Mesenchymal stem cell (in vitro differentiated cells and primary cell): ENCODE measurements at regions not wholly inside any gene's neighbourhood (a gene's known extent, or its start where the extent isn't known, plus 50 kb on each side); places are given as distances from the start of the nearest gene placed in this dataset.
"Not testable (repeated sequence)": the region's sequence is repeated elsewhere in the genome, so short reads cannot be mapped to it uniquely, and the experiment has no call there.

Experiments
- DNase-seq: peaks from one replicate; pipeline ENCODE4 v3.0.0-alpha.2; 2013
- H2AFZ ChIP-seq: one replicate; pipeline ENCODE4 v1.6.1; 2013; ENCODE audit warnings: low read depth, mild to moderate bottlenecking, control low read depth, inconsistent platforms, low read length, moderate library complexity
- H2AK5ac ChIP-seq: 2 replicates; pipeline ENCODE4 v1.6.1; 2013; ENCODE audit warnings: low read length, moderate library complexity, mild to moderate bottlenecking, inconsistent platforms; ENCODE audit not compliant: severe bottlenecking
- H2BK120ac ChIP-seq: one replicate; pipeline ENCODE4 v1.6.1; 2013; ENCODE audit warnings: low read depth, mild to moderate bottlenecking, inconsistent platforms, low read length, moderate library complexity
- H2BK12ac ChIP-seq, 2 experiments: one replicate each; pipeline ENCODE4 v1.6.1; 2013; ENCODE audit warnings: inconsistent platforms in 2 of 2, low read length in 2 of 2, mild to moderate bottlenecking in 2 of 2, moderate library complexity in 2 of 2, control low read depth in 1 of 2
- H2BK15ac ChIP-seq: one replicate; pipeline ENCODE4 v1.6.1; 2013; ENCODE audit warnings: mild to moderate bottlenecking, low read depth, inconsistent platforms; ENCODE audit not compliant: poor library complexity, severe bottlenecking
- H2BK5ac ChIP-seq: 2 replicates; pipeline ENCODE4 v1.6.1; 2013; ENCODE audit warnings: low read depth, mild to moderate bottlenecking, low read length, control low read depth, inconsistent platforms; ENCODE audit not compliant: poor library complexity, severe bottlenecking
- H3K14ac ChIP-seq, 2 experiments: one replicate each; pipeline ENCODE4 v1.6.1; 2013; ENCODE audit warnings: inconsistent platforms in 2 of 2, low read length in 2 of 2, control low read depth in 1 of 2, mild to moderate bottlenecking in 1 of 2, moderate library complexity in 1 of 2
- H3K18ac ChIP-seq, 2 experiments: one replicate each; pipeline ENCODE4 v1.6.1; 2013; ENCODE audit warnings: inconsistent platforms in 2 of 2, low read length in 2 of 2, control low read depth in 1 of 2, low read depth in 1 of 2, mild to moderate bottlenecking in 1 of 2
- H3K23ac ChIP-seq, 2 experiments: one replicate each; pipeline ENCODE4 v1.6.1; 2013; ENCODE audit warnings: inconsistent platforms in 2 of 2, low read length in 2 of 2, mild to moderate bottlenecking in 2 of 2, moderate library complexity in 2 of 2, control low read depth in 1 of 2
- H3K27ac ChIP-seq: 2 replicates; pipeline ENCODE4 v1.5.1; 2013; ENCODE audit warnings: mild to moderate bottlenecking, moderate library complexity, low read length, control low read depth, inconsistent platforms; ENCODE audit not compliant: poor library complexity, severe bottlenecking
- H3K27me3 ChIP-seq, 2 experiments: 2 replicates each; pipeline versions ENCODE4 v1.6.1 to v1.7.0; 2013; ENCODE audit warnings: low read length in 2 of 2, mild to moderate bottlenecking in 2 of 2, moderate library complexity in 2 of 2, control low read depth in 1 of 2, inconsistent platforms in 1 of 2; ENCODE audit not compliant: control insufficient read depth in 1 of 2, insufficient read depth in 1 of 2
- H3K36me3 ChIP-seq, 2 experiments: 2 replicates each; pipeline versions ENCODE4 v1.6.1 to v1.7.0; 2013; ENCODE audit warnings: low read length in 2 of 2, control low read depth in 1 of 2, inconsistent platforms in 1 of 2, low read depth in 1 of 2, mild to moderate bottlenecking in 1 of 2; ENCODE audit not compliant: insufficient read depth in 2 of 2, control insufficient read depth in 1 of 2
- H3K4ac ChIP-seq, 2 experiments: one replicate each; pipeline ENCODE4 v1.6.1; 2013; ENCODE audit warnings: inconsistent platforms in 2 of 2, low read length in 2 of 2, mild to moderate bottlenecking in 2 of 2, moderate library complexity in 2 of 2, control low read depth in 1 of 2, low read depth in 1 of 2
- H3K4me1 ChIP-seq: 2 replicates; pipeline ENCODE4 v1.6.1; 2013; ENCODE audit warnings: low read depth, low read length, control low read depth; ENCODE audit not compliant: control insufficient read depth, insufficient read depth
- H3K4me2 ChIP-seq: 2 replicates; pipeline ENCODE4 v1.6.1; 2013; ENCODE audit warnings: low read length, mild to moderate bottlenecking, inconsistent platforms; ENCODE audit not compliant: poor library complexity, severe bottlenecking
- H3K4me3 ChIP-seq, 2 experiments: 2 replicates each; pipeline versions ENCODE4 v1.5.1 to v1.7.0; 2013; ENCODE audit warnings: low read length in 2 of 2, mild to moderate bottlenecking in 2 of 2, control low read depth in 1 of 2, low read depth in 1 of 2; ENCODE audit not compliant: insufficient read depth in 1 of 2
- H3K79me1 ChIP-seq: replicated peaks from 2 replicates; pipeline ENCODE4 v1.6.1; 2013; ENCODE audit warnings: mild to moderate bottlenecking, control low read depth, low read length, inconsistent platforms; ENCODE audit not compliant: poor library complexity, severe bottlenecking
- H3K9ac ChIP-seq: 2 replicates; pipeline ENCODE4 v1.7.0; 2013; ENCODE audit warnings: mild to moderate bottlenecking, low read length, moderate library complexity
- H3K9me3 ChIP-seq: 2 replicates; pipeline ENCODE4 v1.7.0; 2013; ENCODE audit warnings: mild to moderate bottlenecking, low read length; ENCODE audit not compliant: control insufficient read depth
- H4K8ac ChIP-seq: one replicate; pipeline ENCODE4 v1.6.1; 2013; ENCODE audit warnings: inconsistent platforms, mild to moderate bottlenecking, low read length, moderate library complexity
- H4K91ac ChIP-seq: one replicate; pipeline ENCODE4 v1.6.1; 2013; ENCODE audit warnings: mild to moderate bottlenecking, low read length, inconsistent platforms
- WGBS: methylation state at CpG from one replicate; pipeline ENCODE4 v1.1.7; 2013; ENCODE audit warnings: mixed read lengths; 5-methylcytosine and 5-hydroxymethylcytosine counted together

DNA sequence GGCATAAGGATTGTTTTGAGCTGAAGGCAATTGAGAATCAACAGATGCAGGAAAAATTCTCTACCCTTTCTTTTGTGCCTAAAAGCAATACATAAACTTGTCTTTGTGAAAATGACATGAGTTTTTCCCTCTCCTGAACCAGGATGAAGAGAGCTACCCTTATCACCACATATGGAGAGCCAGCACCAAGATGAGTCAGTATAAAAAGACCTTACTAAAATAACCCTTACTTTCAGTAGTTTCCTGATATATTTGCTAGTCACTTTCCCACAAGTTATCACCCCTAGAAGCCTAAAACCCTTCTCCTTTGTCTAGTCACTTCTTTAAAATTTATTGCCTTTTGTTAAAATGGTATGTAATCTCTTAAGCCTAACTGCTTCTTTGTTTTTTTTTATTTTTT, 61.9 kb upstream of the ANKRD10 start:
- Histone ChIP-seq H3K27ac (no peak overlapping the region), H3K36me3 (no peaks in the 10 kb centered on the region), H2BK5ac (no peak overlapping the region), H4K91ac (no peak overlapping the region), H3K4me2 (no peak overlapping the region), H3K4ac (no peak overlapping the region), H2AK5ac (no peak overlapping the region), H3K4me1 (no peaks in the 10 kb centered on the region), H3K27me3 (no peaks in the 10 kb centered on the region), H3K9ac (no peak overlapping the region), H2BK120ac (no peak overlapping the region), H3K23ac (no peak overlapping the region), H3K4me3 (no peak overlapping the region), H2BK15ac (no peak overlapping the region), H2BK12ac (no peak overlapping the region), H3K9me3 (peaks cover 15% of the 10 kb centered on the region), H4K8ac (no peak overlapping the region), H3K14ac (no peak overlapping the region), H3K18ac (no peak overlapping the region), H3K79me1 (no peaks in the 10 kb centered on the region), H2AFZ (no peak overlapping the region)
- no peak for DNase-seq

DNA sequence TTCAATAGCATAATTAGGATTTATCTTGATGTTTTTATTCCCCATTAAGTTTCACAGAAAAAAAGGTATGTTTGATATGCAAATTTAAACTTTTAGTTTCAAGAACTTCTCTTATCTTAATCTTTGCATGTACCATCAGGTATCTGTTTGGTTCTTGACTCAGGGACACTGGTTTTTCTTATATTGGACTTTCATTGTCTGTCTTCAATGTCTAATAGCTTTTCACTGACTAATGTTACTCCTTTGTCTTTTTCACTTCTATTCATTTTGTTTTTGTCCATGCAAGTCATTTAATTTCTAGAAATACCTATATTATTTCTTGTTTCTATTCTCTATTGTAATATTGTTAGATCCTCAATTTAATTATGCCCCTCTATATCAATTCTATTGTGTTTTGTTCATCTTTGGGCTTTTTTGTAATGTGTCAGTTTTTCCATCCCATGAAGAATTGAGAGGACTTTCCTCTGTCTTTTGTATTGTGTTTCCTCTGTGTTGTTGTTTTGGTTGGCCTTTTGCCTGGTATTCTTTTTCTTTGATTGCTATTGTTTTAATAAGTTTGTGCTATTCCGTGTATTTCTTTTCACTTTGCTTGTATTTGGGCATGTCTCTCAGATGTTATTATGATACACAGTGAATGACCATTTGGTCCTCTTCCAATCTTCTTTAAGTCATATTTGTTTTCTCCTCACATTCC, 58.3 kb upstream of the ANKRD10 start:
- Histone ChIP-seq H3K4me1 (no peaks in the 10 kb centered on the region), H3K9me3 (peaks cover 15% of the 10 kb centered on the region), H3K9ac (no peak overlapping the region), H3K4me2 (no peak overlapping the region), H3K27ac (no peak overlapping the region), H3K23ac (no peak overlapping the region), H3K4me3 (no peak overlapping the region), H3K27me3 (no peaks in the 10 kb centered on the region), H2BK120ac (no peak overlapping the region), H2AFZ (no peak overlapping the region), H3K18ac (no peak overlapping the region), H2BK15ac (no peak overlapping the region), H3K14ac (no peak overlapping the region), H3K36me3 (no peaks in the 10 kb centered on the region), H3K4ac (no peak overlapping the region), H3K79me1 (no peaks in the 10 kb centered on the region), H4K8ac (no peak overlapping the region), H2BK5ac (no peak overlapping the region), H4K91ac (no peak overlapping the region), H2AK5ac (no peak overlapping the region), H2BK12ac (no peak overlapping the region)
- WGBS = no CpG with 5 or more reads among the region's 1 CpG
- DNase-seq = no peak

DNA sequence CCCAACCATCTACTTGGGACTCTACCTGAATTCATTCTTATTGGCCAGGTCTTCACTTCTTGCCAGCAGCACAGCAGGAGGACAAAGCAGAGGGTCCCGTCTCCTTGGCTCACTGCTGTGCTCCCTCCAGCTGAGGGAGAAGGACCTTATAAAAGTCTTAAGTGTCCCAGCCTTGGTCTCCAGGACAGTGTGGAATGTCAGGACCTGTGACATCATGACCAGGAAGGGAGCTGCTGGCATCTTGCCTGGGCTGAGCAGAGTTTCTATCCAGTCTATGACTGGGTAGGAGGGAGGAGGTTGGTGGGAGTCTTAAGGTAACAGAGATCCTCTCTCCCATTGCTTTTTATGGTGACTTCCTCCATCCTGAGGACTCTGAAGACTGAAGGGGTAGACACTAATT, 56.6 kb upstream of the ANKRD10 start:
- no peak overlapping the region for H3K9ac ChIP-seq
- no peak overlapping the region for H3K4me2 ChIP-seq
- no peak overlapping the region for H3K4me3 ChIP-seq
- H2BK15ac ChIP-seq = no peak overlapping the region
- H2BK5ac ChIP-seq = no peak overlapping the region
- H2BK12ac ChIP-seq = no peak overlapping the region
- H3K79me1 ChIP-seq = no peaks in the 10 kb centered on the region
- H4K8ac ChIP-seq = no peak overlapping the region
- H3K27me3 ChIP-seq = no peaks in the 10 kb centered on the region
- no peak overlapping the region for H3K14ac ChIP-seq
- no peak overlapping the region for H3K18ac ChIP-seq
- H3K23ac ChIP-seq = no peak overlapping the region
- H2AFZ ChIP-seq = no peak overlapping the region
- WGBS = 91% methylated on average over 1 of the region's 1 CpG
- no peak for DNase-seq
- H3K9me3 ChIP-seq = peaks cover 15% of the 10 kb centered on the region
- no peaks in the 10 kb centered on the region for H3K4me1 ChIP-seq
- no peak overlapping the region for H3K27ac ChIP-seq
- no peak overlapping the region for H2AK5ac ChIP-seq
- no peak overlapping the region for H4K91ac ChIP-seq
- no peak overlapping the region for H3K4ac ChIP-seq
- no peaks in the 10 kb centered on the region for H3K36me3 ChIP-seq
- H2BK120ac ChIP-seq = no peak overlapping the region

DNA sequence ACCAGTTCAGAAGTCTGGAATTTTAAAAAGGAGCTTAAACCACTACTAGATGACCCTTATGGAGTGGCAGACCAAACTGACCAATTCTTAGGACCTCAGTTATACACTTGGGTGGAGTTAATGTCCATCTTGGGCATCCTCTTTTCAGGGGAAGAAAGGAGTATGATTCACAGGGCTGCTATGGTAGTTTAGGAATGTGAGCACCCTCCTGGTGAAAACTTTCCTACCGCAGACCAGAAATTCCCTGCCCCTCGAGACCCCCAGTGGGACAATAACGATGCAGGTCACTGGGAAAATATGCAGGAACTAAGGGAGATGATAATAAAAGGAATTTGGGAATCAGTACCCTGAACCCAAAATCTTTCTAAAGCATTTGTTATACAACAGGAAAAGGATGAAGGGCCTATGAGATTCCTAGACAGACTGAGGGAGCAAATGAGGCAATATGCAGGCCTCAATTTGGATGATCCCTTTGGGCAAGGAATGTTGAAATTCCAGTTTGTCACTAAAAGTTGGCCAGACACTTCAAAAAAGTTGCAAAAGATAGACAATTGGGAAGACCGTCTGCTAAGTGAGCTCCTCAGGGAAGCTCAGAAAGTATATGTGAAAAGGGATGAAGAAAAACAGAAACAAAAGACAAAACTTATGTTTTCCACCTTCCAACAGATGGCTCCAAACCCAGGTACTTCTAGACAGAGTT, 52.4 kb upstream of the ANKRD10 start:
- not testable (repeated sequence) for H3K36me3 ChIP-seq, H3K14ac ChIP-seq, H3K23ac ChIP-seq, H2BK120ac ChIP-seq, H3K4me3 ChIP-seq, H2BK5ac ChIP-seq, H3K18ac ChIP-seq, H3K4me2 ChIP-seq, H3K9ac ChIP-seq, H3K4me1 ChIP-seq, H2AK5ac ChIP-seq, H4K91ac ChIP-seq, H3K27me3 ChIP-seq, H2BK15ac ChIP-seq, H3K79me1 ChIP-seq, DNase-seq, H2BK12ac ChIP-seq, H3K4ac ChIP-seq, H4K8ac ChIP-seq, H2AFZ ChIP-seq
- peaks cover 10% of the 10 kb centered on the region for H3K9me3 ChIP-seq
- peak overlapping the region; percentile 35 for H3K27ac ChIP-seq
- 69% methylated on average over 3 of the region's 4 CpGs for WGBS
